CD14-positive monocyte (primary cell): ENCODE measurements at regions not wholly inside any gene's neighbourhood (a gene's known extent, or its start where the extent isn't known, plus 50 kb on each side); places are given as distances from the start of the nearest gene placed in this dataset.

Experiments
- DNase-seq, 3 donors: peaks; one replicate each; pipeline ENCODE4 v3.0.0-alpha.2; 2011 to 2022
- H2AFZ ChIP-seq: 2 replicates; pipeline ENCODE4 v1.6.0; 2012; ENCODE audit warnings: mild to moderate bottlenecking, low read depth, low read length, inconsistent platforms; ENCODE audit not compliant: insufficient read depth, poor library complexity, severe bottlenecking
- H3K27ac ChIP-seq, 2 donors: 1 replicate in 1 of 2; 2 replicates in 1 of 2; pipeline ENCODE4 v1.5.1; 2012 to 2013; ENCODE audit warnings: low read length in 2 of 2, control low read depth in 1 of 2, inconsistent platforms in 1 of 2, low read depth in 1 of 2, mild to moderate bottlenecking in 1 of 2
- H3K27me3 ChIP-seq, 2 donors: one replicate each; pipeline versions ENCODE4 v1.6.0 to v1.6.1; 2011 to 2013; ENCODE audit warnings: low read length in 2 of 2; ENCODE audit not compliant: control insufficient read depth in 2 of 2, insufficient read depth in 2 of 2
- H3K36me3 ChIP-seq, 2 donors: replicated peaks in 1 of 2; 1 replicate in 1 of 2; 2 replicates in 1 of 2; pipeline versions ENCODE4 v1.5.1 to v1.6.1; 2012 to 2013; ENCODE audit warnings: low read length in 2 of 2, control low read depth in 1 of 2, inconsistent platforms in 1 of 2, mild to moderate bottlenecking in 1 of 2; ENCODE audit not compliant: insufficient read depth in 2 of 2, control insufficient read depth in 1 of 2
- H3K4me1 ChIP-seq, 2 donors: 1 replicate in 1 of 2; 2 replicates in 1 of 2; pipeline versions ENCODE4 v1.5.1 to v1.6.1; 2012 to 2013; ENCODE audit warnings: low read length in 2 of 2, control low read depth in 1 of 2, inconsistent platforms in 1 of 2, mild to moderate bottlenecking in 1 of 2, moderate library complexity in 1 of 2; ENCODE audit not compliant: insufficient read depth in 2 of 2, control insufficient read depth in 1 of 2
- H3K4me2 ChIP-seq: replicated peaks from 2 replicates; pipeline ENCODE3; 2012; ENCODE audit warnings: low read length, moderate library complexity, mild to moderate bottlenecking; ENCODE audit not compliant: poor library complexity, severe bottlenecking; ENCODE audit errors: extremely low read depth
- H3K4me3 ChIP-seq, 3 experiments: fragments of 200-600 bp in 1 of 3; sonication (generic) in 1 of 3; replicated peaks in 1 of 3; 1 replicate in 2 of 3; 2 replicates in 1 of 3; pipeline ENCODE4 v1.5.1; 2011 to 2013; ENCODE audit warnings: low read length in 3 of 3, mild to moderate bottlenecking in 3 of 3, control low read depth in 2 of 3, low read depth in 2 of 3, inconsistent platforms in 1 of 3, moderate library complexity in 1 of 3
- H3K79me2 ChIP-seq: 2 replicates; pipeline ENCODE4 v1.6.0; 2012; ENCODE audit warnings: mild to moderate bottlenecking, control low read depth, inconsistent platforms, low read length, moderate library complexity; ENCODE audit not compliant: insufficient read depth
- H3K9ac ChIP-seq: 2 replicates; pipeline ENCODE4 v1.6.0; 2017; ENCODE audit warnings: low read length, mild to moderate bottlenecking; ENCODE audit not compliant: insufficient read depth, poor library complexity, severe bottlenecking
- H3K9me3 ChIP-seq, 2 donors: replicated peaks in 1 of 2; 1 replicate in 1 of 2; 2 replicates in 1 of 2; pipeline versions ENCODE4 v1.5.1 to v1.6.1; 2012 to 2013; ENCODE audit warnings: low read length in 2 of 2, control low read depth in 1 of 2; ENCODE audit not compliant: control insufficient read depth in 1 of 2, insufficient read depth in 1 of 2
- H4K20me1 ChIP-seq: 2 replicates; pipeline ENCODE4 v1.6.0; 2012; ENCODE audit warnings: mild to moderate bottlenecking, low read length, control low read depth, moderate library complexity; ENCODE audit not compliant: insufficient read depth
- H3K27ac Mint-ChIP-seq, 7 donors: one replicate each; pipeline ENCODE4 v1.8.0; 2020; ENCODE audit warnings: mild to moderate bottlenecking in 7 of 7, mixed read lengths in 7 of 7, moderate library complexity in 6 of 7, inconsistent platforms in 2 of 7
- H3K27me3 Mint-ChIP-seq, 3 donors: one replicate each; pipeline ENCODE4 v1.8.0; 2021 to 2022; ENCODE audit warnings: low read depth in 3 of 3, mild to moderate bottlenecking in 3 of 3, mixed read lengths in 3 of 3, moderate library complexity in 3 of 3, inconsistent platforms in 1 of 3
- H3K36me3 Mint-ChIP-seq, 2 donors: one replicate each; pipeline ENCODE4 v1.8.0; 2020; ENCODE audit warnings: mixed read lengths in 2 of 2, inconsistent platforms in 1 of 2, mild to moderate bottlenecking in 1 of 2
- H3K4me1 Mint-ChIP-seq: one replicate; pipeline ENCODE4 v1.8.0; 2020; ENCODE audit warnings: mild to moderate bottlenecking, mixed read lengths
- H3K4me3 Mint-ChIP-seq, 2 donors: one replicate each; pipeline ENCODE4 v1.8.0; 2020; ENCODE audit warnings: mild to moderate bottlenecking in 2 of 2, mixed read lengths in 2 of 2, moderate library complexity in 1 of 2
- H3K9me3 Mint-ChIP-seq, 7 donors: one replicate each; pipeline ENCODE4 v1.8.0; 2020 to 2022; ENCODE audit warnings: mixed read lengths in 7 of 7, mild to moderate bottlenecking in 6 of 7, moderate library complexity in 6 of 7, inconsistent platforms in 2 of 7
- CTCF ChIP-seq: fragments of 200-600 bp; IDR thresholded peaks from one replicate; pipeline ENCODE4 v1.8.0; 2022; ENCODE audit warnings: antibody characterized with exemption, mild to moderate bottlenecking
- WGBS: methylation state at CpG from one replicate; pipeline ENCODE4 v1.1.5; 2013; ENCODE audit warnings: missing lambda C conversion rate; ENCODE audit not compliant: insufficient coverage; 5-methylcytosine and 5-hydroxymethylcytosine counted together
- intact Hi-C, 2 donors: fragments of 100-400 bp; cut with micrococcal nuclease; formaldehyde crosslinking; loops; one replicate each; pipeline versions ENCODE4 v1.15.0 to v1.15.1; 2023

DNA sequence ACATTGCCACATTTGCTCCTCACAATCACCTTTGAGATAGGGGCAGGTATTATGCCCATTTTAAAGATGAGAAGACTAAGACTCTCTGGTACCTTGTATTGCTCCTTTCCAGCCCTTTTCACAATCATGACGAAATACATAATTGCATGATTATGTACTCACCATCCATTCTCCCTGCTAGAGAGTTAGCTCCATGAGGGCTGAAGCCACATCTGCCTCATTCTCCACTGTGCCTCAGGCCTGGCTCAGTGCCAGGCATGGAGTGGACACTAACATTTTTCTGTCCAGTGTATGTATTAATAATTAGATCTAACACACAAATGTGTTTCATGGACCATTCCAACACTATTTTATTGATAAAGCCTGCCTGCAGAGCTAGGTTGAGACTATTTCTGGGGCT, 191.4 kb downstream of the MINAR1 start:
- Mint-ChIP-seq H3K4me3 (no peak overlapping the region), H3K9me3 (peaks cover 0 to 5% (median 0%) of the 10 kb centered on the region in 7 donors), H3K27ac (no peak overlapping the region), H3K4me1 (no peaks in the 10 kb centered on the region), H3K36me3 (no peaks in the 10 kb centered on the region), H3K27me3 (peaks cover 3 to 18% (median 11%) of the 10 kb centered on the region in 3 donors)
- Histone ChIP-seq H3K36me3 (no peaks in the 10 kb centered on the region), H2AFZ (no peak overlapping the region), H4K20me1 (no peaks in the 10 kb centered on the region), H3K79me2 (no peaks in the 10 kb centered on the region), H3K27ac (no peak overlapping the region), H3K4me3 (no peak overlapping the region), H3K4me2 (no peak overlapping the region), H3K27me3 (peaks cover 4 to 9% of the 10 kb centered on the region in 2 donors), H3K9ac (no peak overlapping the region), H3K4me1 (no peaks in the 10 kb centered on the region), H3K9me3 (no peaks in the 10 kb centered on the region)
- no CpG with 5 or more reads among the region's 1 CpG for WGBS
- no peak for DNase-seq
- TF ChIP-seq CTCF, result no peak
- intact Hi-C loops, result no loop called here

- Histone ChIP-seq H4K20me1 (no peaks in the 10 kb centered on the region), H3K27ac (no peak overlapping the region), H3K36me3 (no peaks in the 10 kb centered on the region), H3K4me2 (no peak overlapping the region), H2AFZ (no peak overlapping the region), H3K4me3 (no peak overlapping the region), H3K9ac (no peak overlapping the region), H3K9me3 (no peaks in the 10 kb centered on the region), H3K79me2 (no peaks in the 10 kb centered on the region), H3K4me1 (no peaks in the 10 kb centered on the region), H3K27me3 (peaks cover 4 to 7% of the 10 kb centered on the region in 2 donors)
- Mint-ChIP-seq H3K9me3 (peaks cover 0 to 4% (median 2%) of the 10 kb centered on the region in 7 donors), H3K27ac (no peak overlapping the region), H3K4me3 (no peak overlapping the region), H3K27me3 (peaks cover 0 to 19% (median 15%) of the 10 kb centered on the region in 3 donors), H3K36me3 (no peaks in the 10 kb centered on the region), H3K4me1 (no peaks in the 10 kb centered on the region)
- intact Hi-C loops, result no loop called here
- no peak for TF ChIP-seq CTCF
- 82% methylated on average over 5 of the region's 5 CpGs for WGBS
- no peak for DNase-seq
Measured at GRCh38 chr15:79629687-79630086, 197.6 kb downstream of the MINAR1 start.
